Calu3 (cell line): ENCODE measurements at regions not wholly inside any gene's neighbourhood (a gene's known extent, or its start where the extent isn't known, plus 50 kb on each side); places are given as distances from the start of the nearest gene placed in this dataset.

Experiments used
- BruUV-seq: library from RNA; stranded (reverse); fragments of 400-500 nt; replicated peaks from 2 replicates; lab custom pipeline; 2021; lab: Mats Ljungman, UMichigan
- CTCF ChIA-PET: fragments of 300-600 bp; sonication (Branson Sonifier 250); formaldehyde crosslinking; loops from one replicate; lab custom pipeline; 2022; ENCODE audit warnings: antibody characterized with exemption; lab: Charles Lee
- DNase-seq: peaks from one replicate; pipeline ENCODE4 v3.0.0; 2022
- H3K27ac Mint-ChIP-seq: one replicate; pipeline ENCODE4 v1.8.0; 2022; ENCODE audit warnings: mixed read lengths; ENCODE audit not compliant: unreplicated experiment
- H3K27me3 Mint-ChIP-seq: one replicate; pipeline ENCODE4 v1.8.0; 2022; ENCODE audit warnings: mixed read lengths; ENCODE audit not compliant: unreplicated experiment
- H3K36me3 Mint-ChIP-seq: one replicate; pipeline ENCODE4 v1.8.0; 2022; ENCODE audit warnings: mild to moderate bottlenecking, moderate library complexity, mixed read lengths; ENCODE audit not compliant: insufficient read depth, unreplicated experiment
- H3K4me1 Mint-ChIP-seq: one replicate; pipeline ENCODE4 v1.8.0; 2022; ENCODE audit warnings: mild to moderate bottlenecking, low read depth, mixed read lengths; ENCODE audit not compliant: unreplicated experiment
- H3K4me3 Mint-ChIP-seq: one replicate; pipeline ENCODE4 v1.8.0; 2022; ENCODE audit warnings: mild to moderate bottlenecking, low read depth, moderate library complexity, mixed read lengths; ENCODE audit not compliant: unreplicated experiment
- H3K9me3 Mint-ChIP-seq: one replicate; pipeline ENCODE4 v1.8.0; 2022; ENCODE audit warnings: low read depth, mixed read lengths; ENCODE audit not compliant: unreplicated experiment
- CTCF ChIP-seq: fragments of 200-600 bp; IDR thresholded peaks from one replicate; pipeline ENCODE4 v1.8.0; 2022; ENCODE audit warnings: antibody characterized with exemption; ENCODE audit not compliant: unreplicated experiment
- intact Hi-C: fragments of 100-400 bp; cut with micrococcal nuclease; formaldehyde crosslinking; loops from one replicate; pipeline ENCODE4 v1.10.0; 2022; ENCODE audit not compliant: unreplicated experiment

- CTCF ChIA-PET = no interaction called here
- intact Hi-C loops = no loop called here
- BruUV-seq = no TSS peak
- Mint-ChIP-seq H3K4me1 (no peaks in the 10 kb centered on the region), H3K27me3 (no peaks in the 10 kb centered on the region), H3K27ac (no peak overlapping the region), H3K36me3 (no peaks in the 10 kb centered on the region), H3K9me3 (peaks cover 2% of the 10 kb centered on the region), H3K4me3 (no peak overlapping the region)
- no peak for DNase-seq
- no peak for TF ChIP-seq CTCF
Observed at GRCh38 chr3:80097674-80098073, 329.9 kb upstream of the ROBO1 start.

GRCh38 chr3:80096909-80097308, 329.1 kb upstream of the ROBO1 start:
- no peaks in the 10 kb centered on the region for H3K4me1 Mint-ChIP-seq
- CTCF ChIA-PET = no interaction called here

GRCh38 chr3:80094589-80094988, 326.8 kb upstream of the ROBO1 start:
- H3K4me3 Mint-ChIP-seq = no peak overlapping the region
- no peaks in the 10 kb centered on the region for H3K36me3 Mint-ChIP-seq
- no peak overlapping the region for H3K27ac Mint-ChIP-seq
- no peaks in the 10 kb centered on the region for H3K27me3 Mint-ChIP-seq
- intact Hi-C loops = no loop called here
- no peak for TF ChIP-seq CTCF
- DNase-seq = no peak
- no peaks in the 10 kb centered on the region for H3K4me1 Mint-ChIP-seq
- no peaks in the 10 kb centered on the region for H3K9me3 Mint-ChIP-seq
- BruUV-seq = no TSS peak
- CTCF ChIA-PET = no interaction called here

More at GRCh38 chr3:80096909-80097308, 329.1 kb upstream of the ROBO1 start:
- H3K36me3 Mint-ChIP-seq = no peaks in the 10 kb centered on the region
- TF ChIP-seq CTCF = no peak
- H3K9me3 Mint-ChIP-seq = peaks cover 2% of the 10 kb centered on the region
- intact Hi-C loops = no loop called here
- H3K27me3 Mint-ChIP-seq = no peaks in the 10 kb centered on the region
- no peak for DNase-seq
- H3K27ac Mint-ChIP-seq = no peak overlapping the region
- H3K4me3 Mint-ChIP-seq = no peak overlapping the region
- no TSS peak for BruUV-seq

- CTCF ChIA-PET = no interaction called here
- Mint-ChIP-seq H3K36me3 (no peaks in the 10 kb centered on the region), H3K27me3 (no peaks in the 10 kb centered on the region), H3K27ac (no peak overlapping the region), H3K9me3 (peaks cover 2% of the 10 kb centered on the region), H3K4me1 (no peaks in the 10 kb centered on the region), H3K4me3 (no peak overlapping the region)
- BruUV-seq = no TSS peak
- intact Hi-C loops = no loop called here
- no peak for TF ChIP-seq CTCF
- no peak for DNase-seq
Observed at GRCh38 chr3:80087767-80088166, 320.0 kb upstream of the ROBO1 start.
